ENCODE measurements at regions not wholly inside any gene's neighbourhood (a gene's known extent, or its start where the extent isn't known, plus 50 kb on each side); places are given as distances from the start of the nearest gene placed in this dataset.

GRCh38 chr5:99945478-99946442, 589.4 kb upstream of the FAM174A start:
- TF ChIP-seq TCF12 (IDR thresholded peaks at IDR 0.05) (no peak), PBX3 (IDR thresholded peaks at IDR 0.05) (no peak), NRF1 (IDR thresholded peaks at IDR 0.05; ENCODE audit: low read depth, low read length) (no peak), TEAD4 (IDR thresholded peaks at IDR 0.05; ENCODE audit: borderline replicate concordance, insufficient read depth) (no peak), TAF1 (IDR thresholded peaks at IDR 0.05; ENCODE audit: borderline replicate concordance, low read depth, low read length) (no peak), FOXJ3 (CRISPR knock-in tag; IDR thresholded peaks at IDR 0.05) (no peak), JUND (IDR thresholded peaks at IDR 0.05) (no peak), ELF1 (IDR thresholded peaks at IDR 0.05) (no peak), MEF2A (IDR thresholded peaks at IDR 0.05; ENCODE audit: borderline replicate concordance, low read depth) (no peak), YY1 (IDR thresholded peaks at IDR 0.05; ENCODE audit: low read depth) (no peak), REST (IDR thresholded peaks at IDR 0.05; ENCODE audit: low read depth, low read length) (no peak), SMC3 (IDR thresholded peaks at IDR 0.05; ENCODE audit: low read depth, low read length) (no peak), SIN3A (IDR thresholded peaks at IDR 0.05; ENCODE audit: borderline replicate concordance, low read depth, low read length) (no peak), NFIC (IDR thresholded peaks at IDR 0.05; ENCODE audit: borderline replicate concordance) (no peak), MXI1 (IDR thresholded peaks at IDR 0.05; ENCODE audit: low read depth, low read length) (no peak), GABPA (IDR thresholded peaks at IDR 0.05; ENCODE audit: low read depth) (no peak), ZBTB33 (IDR thresholded peaks at IDR 0.05; ENCODE audit: borderline replicate concordance, low read depth) (no peak)
- H3F3A ChIP-seq (replicated peaks; ENCODE audit: insufficient read depth) = no peaks in the 10 kb centered on the region
- H3K9me3 ChIP-seq = no peaks in the 10 kb centered on the region; the same call in 1 of the 2 replicates
- H3K9ac ChIP-seq = no peak overlapping the region
- no peaks in the 10 kb centered on the region for H3K79me2 ChIP-seq (ENCODE audit: insufficient read depth)
- H3K27ac ChIP-seq (ENCODE audit: low read depth in 2 of 2, low read length in 1 of 2) = no peak overlapping the region
- no peak for DNase-seq
- H3K9me2 ChIP-seq = no peaks in the 10 kb centered on the region
- no peaks in the 10 kb centered on the region for H3K36me3 ChIP-seq (replicated peaks in 1 of 2; ENCODE audit: control insufficient read depth in 1 of 2, insufficient read depth in 2 of 2, low read length in 1 of 2)
- ChIA-PET POLR2A (no interaction called here), CTCF (no interaction called here)
- H3K4me1 ChIP-seq (ENCODE audit: control insufficient read depth in 1 of 2, insufficient read depth in 2 of 2, low read depth in 1 of 2, low read length in 1 of 2) = no peaks in the 10 kb centered on the region
- no peaks in the 10 kb centered on the region for H4K20me1 ChIP-seq (ENCODE audit: insufficient read depth)
- H3K4me2 ChIP-seq = no peak overlapping the region
- no peak overlapping the region for H2AFZ ChIP-seq (ENCODE audit: low read depth)
- H3K4me3 ChIP-seq (ENCODE audit: low read depth in 2 of 2, low read length in 1 of 2) = no peak overlapping the region
- 18% methylated on average over 12 of the region's 12 CpGs for WGBS (ENCODE audit: low lambda C conversion rate)
- H3K27me3 ChIP-seq (ENCODE audit: insufficient read depth) = no peaks in the 10 kb centered on the region

All from SK-N-SH (cell line).